CD14-positive monocyte (primary cell): ENCODE measurements at regions not wholly inside any gene's neighbourhood (a gene's known extent, or its start where the extent isn't known, plus 50 kb on each side); places are given as distances from the start of the nearest gene placed in this dataset.

ENCODE experiments used
- DNase-seq, 3 donors: peaks; one replicate each; pipeline ENCODE4 v3.0.0-alpha.2; 2011 to 2022
- H2AFZ ChIP-seq: 2 replicates; pipeline ENCODE4 v1.6.0; 2012; ENCODE audit warnings: mild to moderate bottlenecking, low read depth, low read length, inconsistent platforms; ENCODE audit not compliant: insufficient read depth, poor library complexity, severe bottlenecking
- H3K27ac ChIP-seq, 2 donors: 1 replicate in 1 of 2; 2 replicates in 1 of 2; pipeline ENCODE4 v1.5.1; 2012 to 2013; ENCODE audit warnings: low read length in 2 of 2, control low read depth in 1 of 2, inconsistent platforms in 1 of 2, low read depth in 1 of 2, mild to moderate bottlenecking in 1 of 2
- H3K27me3 ChIP-seq, 2 donors: one replicate each; pipeline versions ENCODE4 v1.6.0 to v1.6.1; 2011 to 2013; ENCODE audit warnings: low read length in 2 of 2; ENCODE audit not compliant: control insufficient read depth in 2 of 2, insufficient read depth in 2 of 2
- H3K36me3 ChIP-seq, 2 donors: replicated peaks in 1 of 2; 1 replicate in 1 of 2; 2 replicates in 1 of 2; pipeline versions ENCODE4 v1.5.1 to v1.6.1; 2012 to 2013; ENCODE audit warnings: low read length in 2 of 2, control low read depth in 1 of 2, inconsistent platforms in 1 of 2, mild to moderate bottlenecking in 1 of 2; ENCODE audit not compliant: insufficient read depth in 2 of 2, control insufficient read depth in 1 of 2
- H3K4me1 ChIP-seq, 2 donors: 1 replicate in 1 of 2; 2 replicates in 1 of 2; pipeline versions ENCODE4 v1.5.1 to v1.6.1; 2012 to 2013; ENCODE audit warnings: low read length in 2 of 2, control low read depth in 1 of 2, inconsistent platforms in 1 of 2, mild to moderate bottlenecking in 1 of 2, moderate library complexity in 1 of 2; ENCODE audit not compliant: insufficient read depth in 2 of 2, control insufficient read depth in 1 of 2
- H3K4me2 ChIP-seq: replicated peaks from 2 replicates; pipeline ENCODE3; 2012; ENCODE audit warnings: low read length, moderate library complexity, mild to moderate bottlenecking; ENCODE audit not compliant: poor library complexity, severe bottlenecking; ENCODE audit errors: extremely low read depth
- H3K4me3 ChIP-seq, 3 experiments: fragments of 200-600 bp in 1 of 3; sonication (generic) in 1 of 3; replicated peaks in 1 of 3; 1 replicate in 2 of 3; 2 replicates in 1 of 3; pipeline ENCODE4 v1.5.1; 2011 to 2013; ENCODE audit warnings: low read length in 3 of 3, mild to moderate bottlenecking in 3 of 3, control low read depth in 2 of 3, low read depth in 2 of 3, inconsistent platforms in 1 of 3, moderate library complexity in 1 of 3
- H3K79me2 ChIP-seq: 2 replicates; pipeline ENCODE4 v1.6.0; 2012; ENCODE audit warnings: mild to moderate bottlenecking, control low read depth, inconsistent platforms, low read length, moderate library complexity; ENCODE audit not compliant: insufficient read depth
- H3K9ac ChIP-seq: 2 replicates; pipeline ENCODE4 v1.6.0; 2017; ENCODE audit warnings: low read length, mild to moderate bottlenecking; ENCODE audit not compliant: insufficient read depth, poor library complexity, severe bottlenecking
- H3K9me3 ChIP-seq, 2 donors: replicated peaks in 1 of 2; 1 replicate in 1 of 2; 2 replicates in 1 of 2; pipeline versions ENCODE4 v1.5.1 to v1.6.1; 2012 to 2013; ENCODE audit warnings: low read length in 2 of 2, control low read depth in 1 of 2; ENCODE audit not compliant: control insufficient read depth in 1 of 2, insufficient read depth in 1 of 2
- H4K20me1 ChIP-seq: 2 replicates; pipeline ENCODE4 v1.6.0; 2012; ENCODE audit warnings: mild to moderate bottlenecking, low read length, control low read depth, moderate library complexity; ENCODE audit not compliant: insufficient read depth
- H3K27ac Mint-ChIP-seq, 7 donors: one replicate each; pipeline ENCODE4 v1.8.0; 2020; ENCODE audit warnings: mild to moderate bottlenecking in 7 of 7, mixed read lengths in 7 of 7, moderate library complexity in 6 of 7, inconsistent platforms in 2 of 7
- H3K27me3 Mint-ChIP-seq, 3 donors: one replicate each; pipeline ENCODE4 v1.8.0; 2021 to 2022; ENCODE audit warnings: low read depth in 3 of 3, mild to moderate bottlenecking in 3 of 3, mixed read lengths in 3 of 3, moderate library complexity in 3 of 3, inconsistent platforms in 1 of 3
- H3K36me3 Mint-ChIP-seq, 2 donors: one replicate each; pipeline ENCODE4 v1.8.0; 2020; ENCODE audit warnings: mixed read lengths in 2 of 2, inconsistent platforms in 1 of 2, mild to moderate bottlenecking in 1 of 2
- H3K4me1 Mint-ChIP-seq: one replicate; pipeline ENCODE4 v1.8.0; 2020; ENCODE audit warnings: mild to moderate bottlenecking, mixed read lengths
- H3K4me3 Mint-ChIP-seq, 2 donors: one replicate each; pipeline ENCODE4 v1.8.0; 2020; ENCODE audit warnings: mild to moderate bottlenecking in 2 of 2, mixed read lengths in 2 of 2, moderate library complexity in 1 of 2
- H3K9me3 Mint-ChIP-seq, 7 donors: one replicate each; pipeline ENCODE4 v1.8.0; 2020 to 2022; ENCODE audit warnings: mixed read lengths in 7 of 7, mild to moderate bottlenecking in 6 of 7, moderate library complexity in 6 of 7, inconsistent platforms in 2 of 7
- WGBS: methylation state at CpG from one replicate; pipeline ENCODE4 v1.1.5; 2013; ENCODE audit warnings: missing lambda C conversion rate; ENCODE audit not compliant: insufficient coverage; 5-methylcytosine and 5-hydroxymethylcytosine counted together
- intact Hi-C, 2 donors: fragments of 100-400 bp; cut with micrococcal nuclease; formaldehyde crosslinking; loops; one replicate each; pipeline versions ENCODE4 v1.15.0 to v1.15.1; 2023
- TF ChIP-seq, protein P1 (sequence below): fragments of 200-600 bp; IDR thresholded peaks from one replicate; pipeline ENCODE4 v1.8.0; 2022; ENCODE audit warnings: antibody characterized with exemption, mild to moderate bottlenecking

DNA sequence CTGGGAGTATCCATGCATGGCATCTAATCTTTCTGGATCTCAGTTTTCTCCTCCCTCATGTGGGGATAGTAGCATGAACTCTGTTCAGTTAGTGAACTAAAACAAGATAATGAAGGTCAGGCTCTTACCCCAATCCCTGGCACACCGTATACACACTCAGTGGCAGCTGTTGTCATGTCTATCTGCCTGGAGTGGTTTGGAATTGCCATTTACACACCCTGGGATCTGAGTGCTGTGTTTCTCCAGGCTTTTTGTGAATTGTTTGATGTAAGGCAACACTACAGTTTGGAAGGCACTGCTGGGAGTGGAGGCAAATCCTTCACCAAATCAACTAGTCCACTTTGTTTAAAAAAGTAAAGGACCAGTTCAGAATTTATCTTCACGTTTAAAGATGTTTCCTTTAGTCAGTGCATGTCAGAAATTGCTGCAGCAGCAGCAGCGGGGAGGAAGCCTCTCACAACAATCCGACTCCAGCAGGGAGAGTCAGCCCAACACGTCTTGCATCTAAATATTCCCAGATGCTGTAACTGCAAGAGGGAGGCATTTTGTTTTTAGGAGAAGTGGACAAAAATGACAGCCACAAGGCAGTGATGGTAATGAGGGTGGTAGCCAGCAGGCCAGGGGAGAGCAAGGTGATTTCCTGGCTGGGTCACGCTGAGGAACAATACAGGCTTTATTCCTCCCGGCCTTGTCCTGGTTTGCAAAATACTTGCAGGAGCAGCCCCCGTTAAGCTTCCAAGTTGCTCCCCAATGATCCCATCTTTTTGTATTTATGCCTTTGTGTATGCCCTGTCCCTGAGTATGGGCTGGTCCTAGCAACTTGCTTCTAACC is 128.5 kb upstream of the LRIG1 start:
- no peak overlapping the region for H3K9ac ChIP-seq
- H3K79me2 ChIP-seq = no peaks in the 10 kb centered on the region
- no peaks in the 10 kb centered on the region for H3K4me1 ChIP-seq
- H3K27ac ChIP-seq = no peak overlapping the region
- H4K20me1 ChIP-seq = no peaks in the 10 kb centered on the region
- intact Hi-C loops = no loop called here
- Mint-ChIP-seq H3K4me3 (no peak overlapping the region), H3K27ac (peak overlapping the region in 1 of 7 donors; percentile 38), H3K36me3 (no peaks in the 10 kb centered on the region), H3K9me3 (peaks cover 0 to 3% (median 1%) of the 10 kb centered on the region in 7 donors), H3K27me3 (peaks cover 0 to 2% (median 1%) of the 10 kb centered on the region in 3 donors), H3K4me1 (peaks cover 2% of the 10 kb centered on the region)
- no peak for DNase-seq
- H3K36me3 ChIP-seq = no peaks in the 10 kb centered on the region
- no peak overlapping the region for H2AFZ ChIP-seq
- H3K27me3 ChIP-seq = no peaks in the 10 kb centered on the region
- TF ChIP-seq, protein P1, sequence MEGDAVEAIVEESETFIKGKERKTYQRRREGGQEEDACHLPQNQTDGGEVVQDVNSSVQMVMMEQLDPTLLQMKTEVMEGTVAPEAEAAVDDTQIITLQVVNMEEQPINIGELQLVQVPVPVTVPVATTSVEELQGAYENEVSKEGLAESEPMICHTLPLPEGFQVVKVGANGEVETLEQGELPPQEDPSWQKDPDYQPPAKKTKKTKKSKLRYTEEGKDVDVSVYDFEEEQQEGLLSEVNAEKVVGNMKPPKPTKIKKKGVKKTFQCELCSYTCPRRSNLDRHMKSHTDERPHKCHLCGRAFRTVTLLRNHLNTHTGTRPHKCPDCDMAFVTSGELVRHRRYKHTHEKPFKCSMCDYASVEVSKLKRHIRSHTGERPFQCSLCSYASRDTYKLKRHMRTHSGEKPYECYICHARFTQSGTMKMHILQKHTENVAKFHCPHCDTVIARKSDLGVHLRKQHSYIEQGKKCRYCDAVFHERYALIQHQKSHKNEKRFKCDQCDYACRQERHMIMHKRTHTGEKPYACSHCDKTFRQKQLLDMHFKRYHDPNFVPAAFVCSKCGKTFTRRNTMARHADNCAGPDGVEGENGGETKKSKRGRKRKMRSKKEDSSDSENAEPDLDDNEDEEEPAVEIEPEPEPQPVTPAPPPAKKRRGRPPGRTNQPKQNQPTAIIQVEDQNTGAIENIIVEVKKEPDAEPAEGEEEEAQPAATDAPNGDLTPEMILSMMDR = no peak
- no peak overlapping the region for H3K4me2 ChIP-seq
- 89% methylated on average over 5 of the region's 8 CpGs for WGBS
- H3K4me3 ChIP-seq = no peak overlapping the region
- H3K9me3 ChIP-seq = no peaks in the 10 kb centered on the region

DNA sequence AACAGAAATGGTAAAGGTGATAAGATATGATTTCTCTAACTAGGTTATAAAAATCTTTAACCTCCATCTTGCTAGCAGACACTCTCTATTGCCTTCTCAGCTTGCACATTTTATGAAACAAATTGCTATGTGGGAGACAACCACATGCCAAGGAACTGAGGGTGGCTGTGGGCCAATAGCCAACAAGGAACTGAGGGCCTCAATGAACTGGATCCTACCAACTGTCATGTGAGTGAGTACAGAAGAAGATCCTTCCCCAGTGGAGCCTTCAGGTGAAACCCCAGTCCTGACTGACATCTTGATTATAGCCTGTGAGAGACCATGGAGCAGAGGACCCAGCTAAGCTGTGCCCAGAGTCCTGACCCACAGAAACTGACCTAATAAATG is 129.2 kb upstream of the LRIG1 start:
- TF ChIP-seq, protein P1 = no peak
- H3K27ac Mint-ChIP-seq = no peak overlapping the region
- no peaks in the 10 kb centered on the region for H3K4me1 ChIP-seq
- no peaks in the 10 kb centered on the region for H3K36me3 ChIP-seq
- H3K79me2 ChIP-seq = no peaks in the 10 kb centered on the region
- DNase-seq = no peak
- no peak overlapping the region for H3K4me3 Mint-ChIP-seq
- intact Hi-C loops = no loop called here
- no peaks in the 10 kb centered on the region for H3K9me3 ChIP-seq
- H3K9me3 Mint-ChIP-seq = peaks cover 0 to 5% (median 1%) of the 10 kb centered on the region in 7 donors
- no peaks in the 10 kb centered on the region for H3K36me3 Mint-ChIP-seq
- peaks cover 0 to 2% (median 1%) of the 10 kb centered on the region in 3 donors for H3K27me3 Mint-ChIP-seq
- no peak overlapping the region for H3K4me3 ChIP-seq
- H3K4me2 ChIP-seq = no peak overlapping the region
- H4K20me1 ChIP-seq = no peaks in the 10 kb centered on the region
- H2AFZ ChIP-seq = no peak overlapping the region
- H3K27ac ChIP-seq = no peak overlapping the region
- H3K4me1 Mint-ChIP-seq = peaks cover 2% of the 10 kb centered on the region
- no peaks in the 10 kb centered on the region for H3K27me3 ChIP-seq
- no peak overlapping the region for H3K9ac ChIP-seq
